ENCODE measurements at regions not wholly inside any gene's neighbourhood (a gene's known extent, or its start where the extent isn't known, plus 50 kb on each side); places are given as distances from the start of the nearest gene placed in this dataset.

DNA sequence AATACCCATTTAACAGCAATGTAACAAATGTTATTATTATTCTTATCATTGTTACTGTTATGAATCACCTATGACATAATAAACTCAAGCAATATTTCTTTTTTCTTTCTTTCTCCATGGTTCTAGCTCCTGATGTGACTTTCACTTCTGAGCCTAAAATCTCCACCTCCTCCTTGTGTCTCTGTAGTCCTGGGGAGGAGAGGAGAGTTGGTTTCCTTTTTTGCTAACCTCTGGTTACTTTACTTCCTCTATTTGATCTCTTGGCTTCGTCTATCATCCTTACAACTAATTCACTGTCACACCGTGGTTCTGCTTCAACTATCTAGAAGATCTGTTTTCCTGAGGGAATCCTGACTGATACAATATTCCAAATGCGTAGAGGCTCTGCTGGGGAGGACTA is 456.6 kb downstream of the VRK1 start:
- ChIA-PET POLR2A (no interaction called here), CTCF (no interaction called here)
- BruUV-seq (replicated peaks), result no TSS peak
- H2AFZ ChIP-seq (ENCODE audit: low read depth, low read length), result no peak overlapping the region
- FAIRE-seq (no peak), DNase-seq (ENCODE audit: low read depth, low spot score) (no peak)
- H3K4me3 ChIP-seq (replicated peaks in 1 of 3; ENCODE audit: insufficient read depth in 1 of 3, low read depth in 1 of 3, low read length in 3 of 3), result no peak overlapping the region
- no peaks in the 10 kb centered on the region for H3K4me1 ChIP-seq (ENCODE audit: control insufficient read depth, extremely low read depth, insufficient read depth, low read length)
- dilution Hi-C loops (cut with MboI; ENCODE audit: extremely low pct_ligation_motif_present, low sequenced_read_pairs), result no loop called here
- H3K4me2 ChIP-seq (ENCODE audit: insufficient read depth, low read length), result no peak overlapping the region
- no peaks in the 10 kb centered on the region for H3K9me1 ChIP-seq (replicated peaks; ENCODE audit: control insufficient read depth, extremely low read depth, insufficient read depth, low read length)
- no peaks in the 10 kb centered on the region for H3K27me3 ChIP-seq (ENCODE audit: control insufficient read depth in 2 of 2, insufficient read depth in 2 of 2, low read length in 2 of 2)
- TF ChIP-seq POLR2AphosphoS5 (IDR thresholded peaks at IDR 0.05; ENCODE audit: insufficient read depth, low read depth, low read length) (no peak), MYC (IDR thresholded peaks at IDR 0.05; ENCODE audit: low read depth, low read length) (no peak), GATA2 (IDR thresholded peaks at IDR 0.05; ENCODE audit: insufficient read depth, insufficient read length, low read depth, low read length) (no peak), EZH2 (IDR thresholded peaks at IDR 0.05; ENCODE audit: borderline replicate concordance, low read depth, low read length, severe bottlenecking) (no peak), FOS (IDR thresholded peaks at IDR 0.05; ENCODE audit: borderline replicate concordance, insufficient read depth, low read length) (no peak), POLR2A (IDR thresholded peaks at IDR 0.05; ENCODE audit: low read depth, low read length) (no peak), JUN (IDR thresholded peaks at IDR 0.05; ENCODE audit: borderline replicate concordance, insufficient read depth, insufficient read length, low read depth) (no peak)
- TF ChIP-seq, protein P1, sequence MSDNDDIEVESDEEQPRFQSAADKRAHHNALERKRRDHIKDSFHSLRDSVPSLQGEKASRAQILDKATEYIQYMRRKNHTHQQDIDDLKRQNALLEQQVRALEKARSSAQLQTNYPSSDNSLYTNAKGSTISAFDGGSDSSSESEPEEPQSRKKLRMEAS (IDR thresholded peaks at IDR 0.05; ENCODE audit: insufficient read depth, insufficient read length), result no peak
- TF ChIP-seq, protein P2, sequence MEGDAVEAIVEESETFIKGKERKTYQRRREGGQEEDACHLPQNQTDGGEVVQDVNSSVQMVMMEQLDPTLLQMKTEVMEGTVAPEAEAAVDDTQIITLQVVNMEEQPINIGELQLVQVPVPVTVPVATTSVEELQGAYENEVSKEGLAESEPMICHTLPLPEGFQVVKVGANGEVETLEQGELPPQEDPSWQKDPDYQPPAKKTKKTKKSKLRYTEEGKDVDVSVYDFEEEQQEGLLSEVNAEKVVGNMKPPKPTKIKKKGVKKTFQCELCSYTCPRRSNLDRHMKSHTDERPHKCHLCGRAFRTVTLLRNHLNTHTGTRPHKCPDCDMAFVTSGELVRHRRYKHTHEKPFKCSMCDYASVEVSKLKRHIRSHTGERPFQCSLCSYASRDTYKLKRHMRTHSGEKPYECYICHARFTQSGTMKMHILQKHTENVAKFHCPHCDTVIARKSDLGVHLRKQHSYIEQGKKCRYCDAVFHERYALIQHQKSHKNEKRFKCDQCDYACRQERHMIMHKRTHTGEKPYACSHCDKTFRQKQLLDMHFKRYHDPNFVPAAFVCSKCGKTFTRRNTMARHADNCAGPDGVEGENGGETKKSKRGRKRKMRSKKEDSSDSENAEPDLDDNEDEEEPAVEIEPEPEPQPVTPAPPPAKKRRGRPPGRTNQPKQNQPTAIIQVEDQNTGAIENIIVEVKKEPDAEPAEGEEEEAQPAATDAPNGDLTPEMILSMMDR (IDR thresholded peaks at IDR 0.05; ENCODE audit: extremely low read depth in 1 of 2, insufficient read depth in 1 of 2, low read depth in 1 of 2, low read length in 2 of 2), result no peak
- H3K36me3 ChIP-seq (ENCODE audit: control insufficient read depth in 2 of 2, extremely low read depth in 1 of 2, insufficient read depth in 2 of 2, low read length in 2 of 2), result no peaks in the 10 kb centered on the region
- H3K79me2 ChIP-seq (ENCODE audit: control insufficient read depth, insufficient read depth, low read length), result no peaks in the 10 kb centered on the region
- H3K27ac ChIP-seq (ENCODE audit: insufficient read depth, low read depth, low read length), result no peak overlapping the region
- no peaks in the 10 kb centered on the region for H4K20me1 ChIP-seq (replicated peaks; ENCODE audit: control insufficient read depth, extremely low read depth, insufficient read depth, low read length)
- H3K9ac ChIP-seq (replicated peaks; ENCODE audit: extremely low read depth, insufficient read depth, low read length), result no peak overlapping the region
- no peaks in the 10 kb centered on the region for H3K9me3 ChIP-seq (replicated peaks; ENCODE audit: control insufficient read depth, insufficient read depth, low read length)
- intact Hi-C loops (cut with micrococcal nuclease), result no loop called here
